PC-9 (cell line): ENCODE measurements at regions not wholly inside any gene's neighbourhood (a gene's known extent, or its start where the extent isn't known, plus 50 kb on each side); places are given as distances from the start of the nearest gene placed in this dataset.

Experiments
- BruUV-seq: library from RNA; stranded (reverse); fragments of 400-500 nt; replicated peaks from 2 replicates; lab custom pipeline; 2021; lab: Mats Ljungman, UMichigan
- CTCF ChIA-PET: fragments of 300-600 bp; sonication (Branson Sonifier 250); formaldehyde crosslinking; loops from one replicate; lab custom pipeline; 2022; ENCODE audit warnings: antibody characterized with exemption; lab: Charles Lee
- POLR2A ChIA-PET: fragments of 300-600 bp; sonication (Branson Sonifier 250); formaldehyde crosslinking; loops from one replicate; lab custom pipeline; 2022; ENCODE audit warnings: antibody characterized with exemption; ENCODE audit not compliant: unreplicated experiment; lab: Charles Lee
- DNase-seq, 2 experiments: peaks; one replicate each; pipeline versions ENCODE4 v3.0.0 to v3.0.0-alpha.2; 2015 to 2022; ENCODE audit warnings: mixed read lengths in 1 of 2
- H2AFZ ChIP-seq: fragments of 200-600 bp; sonication (generic); 2 replicates; pipeline ENCODE4 v1.8.1; 2017; ENCODE audit warnings: antibody characterized with exemption
- H3F3A ChIP-seq: fragments of 200-600 bp; sonication (generic); 2 replicates; pipeline ENCODE4 v1.8.1; 2017; ENCODE audit warnings: antibody characterized with exemption, mild to moderate bottlenecking, low read depth; ENCODE audit not compliant: insufficient read depth
- H3K27ac ChIP-seq: fragments of 200-600 bp; sonication (generic); 2 replicates; pipeline ENCODE4 v1.6.1; 2016; ENCODE audit warnings: mixed run types
- H3K27me3 ChIP-seq: fragments of 200-600 bp; sonication (generic); 2 replicates; pipeline ENCODE4 v1.6.1; 2016; ENCODE audit warnings: low read depth, mixed run types; ENCODE audit not compliant: insufficient read depth
- H3K36me3 ChIP-seq: fragments of 200-600 bp; sonication (generic); 2 replicates; pipeline ENCODE4 v1.6.1; 2016; ENCODE audit warnings: low read depth, mixed run types
- H3K4me1 ChIP-seq: fragments of 200-600 bp; sonication (generic); replicated peaks from 2 replicates; pipeline ENCODE4 v1.6.1; 2016; ENCODE audit warnings: mixed run types; ENCODE audit not compliant: insufficient read depth
- H3K4me2 ChIP-seq: fragments of 200-600 bp; sonication (generic); 2 replicates; pipeline ENCODE4 v1.6.1; 2017; ENCODE audit warnings: mixed run types
- H3K4me3 ChIP-seq: fragments of 200-600 bp; sonication (generic); 2 replicates; pipeline ENCODE4 v1.6.1; 2016; ENCODE audit warnings: mixed run types
- H3K79me2 ChIP-seq: fragments of 200-600 bp; sonication (generic); 2 replicates; pipeline ENCODE4 v1.6.1; 2017; ENCODE audit warnings: low read depth, mixed run types
- H3K9me2 ChIP-seq: fragments of 200-600 bp; sonication (generic); 2 replicates; pipeline ENCODE4 v1.8.1; 2017; ENCODE audit warnings: mild to moderate bottlenecking; ENCODE audit not compliant: insufficient read depth
- H3K9me3 ChIP-seq: fragments of 200-600 bp; sonication (generic); 2 replicates; pipeline ENCODE4 v1.8.1; 2016; ENCODE audit warnings: low read depth; ENCODE audit not compliant: insufficient read depth
- H4K20me1 ChIP-seq: fragments of 200-600 bp; sonication (generic); 2 replicates; pipeline ENCODE4 v1.8.1; 2017; ENCODE audit not compliant: insufficient read depth
- EZH2 ChIP-seq: fragments of 200-600 bp; sonication (generic); IDR thresholded peaks from 2 replicates; pipeline ENCODE4 v1.8.0; 2017; ENCODE audit warnings: antibody characterized with exemption, low read depth
- intact Hi-C: fragments of 100-400 bp; cut with micrococcal nuclease; formaldehyde crosslinking; loops from one replicate; pipeline ENCODE4 v1.10.0; 2022; ENCODE audit not compliant: unreplicated experiment
- TF ChIP-seq, protein P1 (sequence below): fragments of 200-600 bp; sonication (generic); conservative IDR thresholded peaks from 2 replicates; pipeline ENCODE4 v1.6.1; 2017; ENCODE audit warnings: mixed run types, antibody characterized with exemption, mild to moderate bottlenecking, moderate library complexity

DNA sequence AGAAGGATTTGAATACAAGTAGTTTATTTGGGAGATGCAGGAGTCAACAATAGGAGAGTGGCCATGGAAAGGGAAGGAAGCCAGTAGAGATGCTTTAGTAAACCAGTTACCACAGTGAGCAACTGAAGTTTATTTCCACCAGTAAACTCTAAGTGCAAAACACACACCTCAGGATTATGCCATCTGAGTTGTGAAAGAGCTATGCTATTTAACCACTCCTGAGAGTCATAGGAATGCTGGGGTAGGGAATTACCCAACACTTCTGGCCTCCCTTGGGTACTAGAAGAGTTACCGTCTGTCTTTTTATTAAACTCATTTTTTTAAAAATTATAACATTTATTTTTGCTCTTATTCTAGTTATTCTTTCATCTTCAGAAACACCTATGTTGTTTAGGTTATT is 834.6 kb upstream of the AMOT start:
- H2AFZ ChIP-seq: no peak overlapping the region
- intact Hi-C loops: no loop called here
- no peaks in the 10 kb centered on the region for H3K36me3 ChIP-seq
- H4K20me1 ChIP-seq: no peaks in the 10 kb centered on the region
- H3K4me3 ChIP-seq: no peak overlapping the region
- H3K4me1 ChIP-seq: no peaks in the 10 kb centered on the region
- TF ChIP-seq, protein P1, sequence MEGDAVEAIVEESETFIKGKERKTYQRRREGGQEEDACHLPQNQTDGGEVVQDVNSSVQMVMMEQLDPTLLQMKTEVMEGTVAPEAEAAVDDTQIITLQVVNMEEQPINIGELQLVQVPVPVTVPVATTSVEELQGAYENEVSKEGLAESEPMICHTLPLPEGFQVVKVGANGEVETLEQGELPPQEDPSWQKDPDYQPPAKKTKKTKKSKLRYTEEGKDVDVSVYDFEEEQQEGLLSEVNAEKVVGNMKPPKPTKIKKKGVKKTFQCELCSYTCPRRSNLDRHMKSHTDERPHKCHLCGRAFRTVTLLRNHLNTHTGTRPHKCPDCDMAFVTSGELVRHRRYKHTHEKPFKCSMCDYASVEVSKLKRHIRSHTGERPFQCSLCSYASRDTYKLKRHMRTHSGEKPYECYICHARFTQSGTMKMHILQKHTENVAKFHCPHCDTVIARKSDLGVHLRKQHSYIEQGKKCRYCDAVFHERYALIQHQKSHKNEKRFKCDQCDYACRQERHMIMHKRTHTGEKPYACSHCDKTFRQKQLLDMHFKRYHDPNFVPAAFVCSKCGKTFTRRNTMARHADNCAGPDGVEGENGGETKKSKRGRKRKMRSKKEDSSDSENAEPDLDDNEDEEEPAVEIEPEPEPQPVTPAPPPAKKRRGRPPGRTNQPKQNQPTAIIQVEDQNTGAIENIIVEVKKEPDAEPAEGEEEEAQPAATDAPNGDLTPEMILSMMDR: no peak
- TF ChIP-seq EZH2: no peak
- H3K27ac ChIP-seq: no peak overlapping the region
- H3K4me2 ChIP-seq: no peak overlapping the region
- ChIA-PET POLR2A (no interaction called here), CTCF (no interaction called here)
- no peak for DNase-seq
- no peaks in the 10 kb centered on the region for H3K9me3 ChIP-seq
- H3K79me2 ChIP-seq: no peaks in the 10 kb centered on the region
- no peaks in the 10 kb centered on the region for H3K9me2 ChIP-seq
- BruUV-seq: no TSS peak
- H3K27me3 ChIP-seq: no peaks in the 10 kb centered on the region
- no peaks in the 10 kb centered on the region for H3F3A ChIP-seq

DNA sequence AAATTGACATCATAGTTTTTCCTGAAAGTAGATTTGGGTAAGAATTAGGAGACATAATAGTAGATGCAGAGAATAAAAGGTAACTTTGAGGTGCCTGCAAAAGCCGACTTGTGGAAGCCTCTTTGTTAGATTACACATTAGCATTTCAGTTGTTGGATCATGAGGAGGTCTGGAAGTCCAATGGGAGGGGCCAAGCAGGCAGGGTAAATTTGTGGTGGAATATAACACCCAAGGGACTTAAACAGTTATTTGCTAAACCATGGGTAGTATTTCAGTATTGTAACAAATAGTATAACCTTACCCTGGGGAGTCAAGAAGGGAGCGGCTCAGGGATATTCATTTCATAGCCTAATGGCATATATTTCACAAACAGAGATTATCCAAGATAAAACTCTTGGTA is 810.7 kb upstream of the AMOT start:
- no peak overlapping the region for H3K4me2 ChIP-seq
- no peaks in the 10 kb centered on the region for H3K27me3 ChIP-seq
- H3K79me2 ChIP-seq: no peaks in the 10 kb centered on the region
- no TSS peak for BruUV-seq
- H3K9me2 ChIP-seq: 0 out of 2 replicates have a peak, but pooled peaks cover 4% of the 10 kb centered on the region
- CTCF ChIA-PET: no interaction called here
- POLR2A ChIA-PET: no interaction called here
- TF ChIP-seq, protein P1: no peak
- no peak for TF ChIP-seq EZH2
- intact Hi-C loops: no loop called here
- H3K27ac ChIP-seq: no peak overlapping the region
- no peaks in the 10 kb centered on the region for H3K9me3 ChIP-seq
- H4K20me1 ChIP-seq: no peaks in the 10 kb centered on the region
- no peaks in the 10 kb centered on the region for H3F3A ChIP-seq
- no peak for DNase-seq
- no peaks in the 10 kb centered on the region for H3K4me1 ChIP-seq
- H2AFZ ChIP-seq: no peak overlapping the region
- no peak overlapping the region for H3K4me3 ChIP-seq
- H3K36me3 ChIP-seq: no peaks in the 10 kb centered on the region

DNA sequence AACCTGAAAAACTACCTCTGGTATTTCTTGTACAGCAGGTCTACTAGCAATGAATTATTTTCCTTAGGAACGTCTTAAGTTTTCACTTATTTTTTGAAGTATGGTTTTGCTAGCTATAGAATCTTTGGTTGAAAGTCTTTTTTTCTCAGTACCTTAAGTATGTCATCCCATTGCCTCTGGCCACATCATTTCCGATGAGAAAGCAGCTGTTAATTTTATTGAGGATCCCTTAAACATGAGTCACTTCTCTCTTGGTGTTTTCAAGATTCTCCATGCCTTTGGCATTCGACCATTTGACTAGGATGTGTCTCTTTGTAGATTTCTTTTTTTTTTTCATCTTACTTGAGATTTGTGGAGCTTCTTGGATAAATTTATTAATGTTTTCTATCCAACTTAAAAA is 803.8 kb upstream of the AMOT start:
- no TSS peak for BruUV-seq
- ChIA-PET POLR2A (no interaction called here), CTCF (no interaction called here)
- no peaks in the 10 kb centered on the region for H3K9me3 ChIP-seq
- no peak overlapping the region for H3K4me3 ChIP-seq
- H3K79me2 ChIP-seq: no peaks in the 10 kb centered on the region
- no peaks in the 10 kb centered on the region for H3K36me3 ChIP-seq
- intact Hi-C loops: no loop called here
- TF ChIP-seq, protein P1: no peak
- no peak for TF ChIP-seq EZH2
- no peak overlapping the region for H3K27ac ChIP-seq
- H3K9me2 ChIP-seq: no peaks in the 10 kb centered on the region
- H3F3A ChIP-seq: no peaks in the 10 kb centered on the region
- H3K27me3 ChIP-seq: no peaks in the 10 kb centered on the region
- no peak overlapping the region for H3K4me2 ChIP-seq
- no peak for DNase-seq
- H2AFZ ChIP-seq: no peak overlapping the region
- no peaks in the 10 kb centered on the region for H3K4me1 ChIP-seq
- H4K20me1 ChIP-seq: no peaks in the 10 kb centered on the region
